PC-9 (cell line): ENCODE measurements at regions not wholly inside any gene's neighbourhood (a gene's known extent, or its start where the extent isn't known, plus 50 kb on each side); places are given as distances from the start of the nearest gene placed in this dataset.

Experiments
- CTCF ChIP-seq: fragments of 200-600 bp; sonication (generic); conservative IDR thresholded peaks from 2 replicates; pipeline ENCODE4 v1.6.1; 2017; ENCODE audit warnings: mixed run types, antibody characterized with exemption, mild to moderate bottlenecking, moderate library complexity
- EZH2 ChIP-seq: fragments of 200-600 bp; sonication (generic); IDR thresholded peaks from 2 replicates; pipeline ENCODE4 v1.8.0; 2017; ENCODE audit warnings: antibody characterized with exemption, low read depth

- TF ChIP-seq CTCF (no peak), EZH2 (no peak)
Measured at GRCh38 chr14:43249591-43249990, 1257.5 kb downstream of the FSCB start.
